ENCODE measurements at regions not wholly inside any gene's neighbourhood (a gene's known extent, or its start where the extent isn't known, plus 50 kb on each side); places are given as distances from the start of the nearest gene placed in this dataset.

DNA sequence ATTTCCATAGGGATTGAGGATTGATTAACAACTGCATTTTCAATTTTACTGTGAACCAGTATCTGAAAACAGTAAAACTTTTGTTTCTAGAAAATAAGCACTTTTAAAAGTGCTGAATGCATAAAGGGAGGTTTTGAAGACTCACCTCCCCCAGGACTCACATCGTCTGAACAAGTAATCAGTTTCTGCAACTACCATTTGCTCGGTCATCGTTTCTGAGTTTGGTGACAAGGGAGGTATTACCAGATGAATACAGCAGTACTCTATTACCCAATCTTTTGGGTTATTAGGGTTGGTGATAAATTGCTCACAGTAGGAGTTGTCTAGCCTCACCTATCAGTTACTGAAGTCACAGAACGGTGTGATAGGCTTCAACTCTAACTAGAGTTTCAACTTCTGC lies 234.5 kb upstream of the FN1 start:
- no peak for TF ChIP-seq CREM (IDR thresholded peaks at IDR 0.05)
- TF ChIP-seq CREM (CRISPR knock-in tag; IDR thresholded peaks at IDR 0.05) = no peak
- no peak for TF ChIP-seq SKI (IDR thresholded peaks at IDR 0.05; ENCODE audit: partially characterized antibody)

Data from HepG2 (cell line).